HL-60 (cell line): ENCODE measurements at regions not wholly inside any gene's neighbourhood (a gene's known extent, or its start where the extent isn't known, plus 50 kb on each side); places are given as distances from the start of the nearest gene placed in this dataset.

ENCODE experiments used
- CTCF ChIP-seq: IDR thresholded peaks from one replicate; pipeline ENCODE4 v1.5.1; 2011; ENCODE audit warnings: low read length, control low read depth, inconsistent platforms; ENCODE audit not compliant: insufficient read depth
- POLR2AphosphoS5 ChIP-seq: IDR thresholded peaks from 2 replicates; pipeline ENCODE4 v1.6.1; 2012; ENCODE audit warnings: low read depth
- REST ChIP-seq: IDR thresholded peaks from 2 replicates; pipeline ENCODE4 v1.6.1; 2012; ENCODE audit warnings: low read depth; ENCODE audit not compliant: insufficient replicate concordance
- SPI1 ChIP-seq: IDR thresholded peaks from 2 replicates; pipeline ENCODE4 v1.6.1; 2012; ENCODE audit warnings: low read depth, mild to moderate bottlenecking, borderline replicate concordance

GRCh38 chr6:167769408-167770190 lies 57.1 kb upstream of the AFDN start:
- TF ChIP-seq CTCF (no peak), POLR2AphosphoS5 (no peak), REST (no peak), SPI1 (no peak)
